Astrocyte (in vitro differentiated cells and primary cell): ENCODE measurements at regions not wholly inside any gene's neighbourhood (a gene's known extent, or its start where the extent isn't known, plus 50 kb on each side); places are given as distances from the start of the nearest gene placed in this dataset.
"Not testable (repeated sequence)": the region's sequence is repeated elsewhere in the genome, so short reads cannot be mapped to it uniquely, and the experiment has no call there.

Experiments
- DNase-seq: peaks from one replicate; pipeline ENCODE4 v3.0.0-alpha.2; 2010; ENCODE audit warnings: low read depth
- FAIRE-seq: peaks from 2 replicates; lab custom pipeline; 2011; peaks lifted over from hg19 to GRCh38; lab: Jason Lieb, UNC
- H2AFZ ChIP-seq: 2 replicates; pipeline ENCODE4 v1.6.0; 2012; ENCODE audit warnings: low read depth, low read length, inconsistent platforms
- H3K27ac ChIP-seq: 2 replicates; pipeline ENCODE4 v1.5.1; 2011; ENCODE audit warnings: low read depth, low read length, inconsistent platforms
- H3K27me3 ChIP-seq: 2 replicates; pipeline ENCODE4 v1.6.0; 2011; ENCODE audit warnings: low read length, inconsistent platforms; ENCODE audit not compliant: insufficient read depth
- H3K36me3 ChIP-seq: 2 replicates; pipeline ENCODE4 v1.5.1; 2011; ENCODE audit warnings: low read length, inconsistent platforms; ENCODE audit not compliant: insufficient read depth
- H3K4me1 ChIP-seq: 2 replicates; pipeline ENCODE4 v1.5.1; 2011; ENCODE audit warnings: low read length, inconsistent platforms; ENCODE audit not compliant: insufficient read depth
- H3K4me2 ChIP-seq: 2 replicates; pipeline ENCODE4 v1.6.0; 2012; ENCODE audit warnings: low read length, inconsistent platforms
- H3K4me3 ChIP-seq: 2 replicates; pipeline ENCODE4 v1.5.1; 2011; ENCODE audit warnings: low read depth, mild to moderate bottlenecking, low read length, inconsistent platforms; ENCODE audit not compliant: insufficient read depth
- H3K79me2 ChIP-seq: 2 replicates; pipeline ENCODE4 v1.6.0; 2012; ENCODE audit warnings: mild to moderate bottlenecking, low read length, inconsistent platforms; ENCODE audit not compliant: insufficient read depth
- H3K9ac ChIP-seq: 2 replicates; pipeline ENCODE4 v1.6.0; 2012; ENCODE audit warnings: mild to moderate bottlenecking, low read length, inconsistent platforms
- H3K9me3 ChIP-seq: 2 replicates; pipeline ENCODE4 v1.5.1; 2012; ENCODE audit warnings: low read depth, mild to moderate bottlenecking, low read length, inconsistent platforms; ENCODE audit not compliant: insufficient read depth
- H4K20me1 ChIP-seq: 2 replicates; pipeline ENCODE4 v1.6.0; 2012; ENCODE audit warnings: low read length, inconsistent platforms; ENCODE audit not compliant: insufficient read depth
- H3K27ac Mint-ChIP-seq: one replicate; pipeline ENCODE4 v1.8.0; 2021; ENCODE audit warnings: mild to moderate bottlenecking, mixed read lengths; ENCODE audit not compliant: unreplicated experiment
- H3K27me3 Mint-ChIP-seq: one replicate; pipeline ENCODE4 v1.8.0; 2021; ENCODE audit warnings: low read depth, mixed read lengths; ENCODE audit not compliant: unreplicated experiment
- H3K36me3 Mint-ChIP-seq: one replicate; pipeline ENCODE4 v1.8.0; 2021; ENCODE audit warnings: low read depth, mixed read lengths; ENCODE audit not compliant: unreplicated experiment
- H3K4me1 Mint-ChIP-seq: one replicate; pipeline ENCODE4 v1.8.0; 2021; ENCODE audit warnings: low read depth, mixed read lengths; ENCODE audit not compliant: unreplicated experiment
- H3K4me3 Mint-ChIP-seq: one replicate; pipeline ENCODE4 v1.8.0; 2021; ENCODE audit warnings: mild to moderate bottlenecking, moderate library complexity, mixed read lengths; ENCODE audit not compliant: unreplicated experiment
- H3K9me3 Mint-ChIP-seq: one replicate; pipeline ENCODE4 v1.8.0; 2021; ENCODE audit warnings: mild to moderate bottlenecking, mixed read lengths; ENCODE audit not compliant: unreplicated experiment
- EZH2 ChIP-seq: IDR thresholded peaks from 2 replicates; pipeline ENCODE4 v1.6.1; 2012; ENCODE audit warnings: mild to moderate bottlenecking, low read length, inconsistent platforms; ENCODE audit not compliant: insufficient read depth
- TF ChIP-seq, protein P1 (sequence below): IDR thresholded peaks from 2 replicates; pipeline ENCODE4 v1.5.1; 2011; ENCODE audit warnings: low read depth, mild to moderate bottlenecking, inconsistent platforms, low read length, moderate library complexity; ENCODE audit not compliant: insufficient read depth

DNA sequence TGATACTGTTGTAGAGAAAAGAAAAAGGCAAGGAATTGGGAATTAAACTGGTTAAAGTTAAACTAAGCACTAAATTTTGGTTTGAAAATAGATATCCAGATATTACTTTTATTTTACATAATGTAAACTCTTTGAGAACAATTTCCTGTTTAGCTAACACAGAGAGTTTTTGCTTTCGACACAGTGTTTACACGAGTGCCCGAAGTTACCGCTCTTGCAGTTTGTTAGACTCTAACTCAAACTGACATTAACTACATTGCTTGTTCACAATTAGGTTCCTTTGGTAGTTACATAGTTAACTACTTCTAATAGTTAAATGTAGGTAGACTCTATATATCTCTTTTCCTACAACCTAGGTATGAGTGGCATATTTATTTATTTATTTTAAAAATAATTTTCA lies 117.1 kb upstream of the CHD1 start:
- Histone ChIP-seq H3K4me1 (no peaks in the 10 kb centered on the region), H4K20me1 (no peaks in the 10 kb centered on the region), H3K9me3 (no peaks in the 10 kb centered on the region), H3K4me2 (no peak overlapping the region), H3K79me2 (no peaks in the 10 kb centered on the region), H3K36me3 (no peaks in the 10 kb centered on the region), H3K27me3 (no peaks in the 10 kb centered on the region), H2AFZ (no peak overlapping the region), H3K4me3 (no peak overlapping the region), H3K27ac (no peak overlapping the region), H3K9ac (no peak overlapping the region)
- no peak for FAIRE-seq
- Mint-ChIP-seq H3K9me3 (peaks cover 12% of the 10 kb centered on the region), H3K36me3 (no peaks in the 10 kb centered on the region), H3K27me3 (no peaks in the 10 kb centered on the region), H3K4me1 (no peaks in the 10 kb centered on the region), H3K27ac (no peak overlapping the region), H3K4me3 (no peak overlapping the region)
- no peak for DNase-seq
- TF ChIP-seq, protein P1, sequence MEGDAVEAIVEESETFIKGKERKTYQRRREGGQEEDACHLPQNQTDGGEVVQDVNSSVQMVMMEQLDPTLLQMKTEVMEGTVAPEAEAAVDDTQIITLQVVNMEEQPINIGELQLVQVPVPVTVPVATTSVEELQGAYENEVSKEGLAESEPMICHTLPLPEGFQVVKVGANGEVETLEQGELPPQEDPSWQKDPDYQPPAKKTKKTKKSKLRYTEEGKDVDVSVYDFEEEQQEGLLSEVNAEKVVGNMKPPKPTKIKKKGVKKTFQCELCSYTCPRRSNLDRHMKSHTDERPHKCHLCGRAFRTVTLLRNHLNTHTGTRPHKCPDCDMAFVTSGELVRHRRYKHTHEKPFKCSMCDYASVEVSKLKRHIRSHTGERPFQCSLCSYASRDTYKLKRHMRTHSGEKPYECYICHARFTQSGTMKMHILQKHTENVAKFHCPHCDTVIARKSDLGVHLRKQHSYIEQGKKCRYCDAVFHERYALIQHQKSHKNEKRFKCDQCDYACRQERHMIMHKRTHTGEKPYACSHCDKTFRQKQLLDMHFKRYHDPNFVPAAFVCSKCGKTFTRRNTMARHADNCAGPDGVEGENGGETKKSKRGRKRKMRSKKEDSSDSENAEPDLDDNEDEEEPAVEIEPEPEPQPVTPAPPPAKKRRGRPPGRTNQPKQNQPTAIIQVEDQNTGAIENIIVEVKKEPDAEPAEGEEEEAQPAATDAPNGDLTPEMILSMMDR: no peak
- no peak for TF ChIP-seq EZH2

DNA sequence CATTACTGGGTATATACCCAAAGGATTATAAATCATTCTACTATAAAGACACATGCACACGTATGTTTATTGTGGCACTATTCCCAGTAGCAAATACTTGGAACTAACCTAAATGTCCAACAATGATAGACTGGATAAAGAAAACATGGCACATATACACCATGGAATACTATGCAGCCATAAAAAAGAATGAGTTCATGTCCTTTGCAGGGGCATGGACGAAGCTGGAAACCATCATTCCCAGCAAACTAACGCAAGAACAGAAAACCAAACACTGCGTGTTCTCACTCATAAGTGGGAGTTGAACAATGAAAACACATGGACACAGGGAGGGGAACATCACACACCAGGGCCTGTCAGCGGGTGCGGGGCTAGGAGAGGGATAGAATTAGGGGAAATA lies 114.5 kb upstream of the CHD1 start:
- not testable (repeated sequence) for H3K36me3 Mint-ChIP-seq, H3K4me1 ChIP-seq, H4K20me1 ChIP-seq, H3K27ac ChIP-seq, H3K27me3 ChIP-seq, H3K79me2 ChIP-seq, H3K9ac ChIP-seq, FAIRE-seq, H3K4me3 Mint-ChIP-seq, DNase-seq, H3K4me3 ChIP-seq, H2AFZ ChIP-seq, H3K4me2 ChIP-seq, H3K9me3 ChIP-seq, H3K4me1 Mint-ChIP-seq, H3K36me3 ChIP-seq, H3K27me3 Mint-ChIP-seq, H3K27ac Mint-ChIP-seq
- peaks cover 22% of the 10 kb centered on the region for H3K9me3 Mint-ChIP-seq

DNA sequence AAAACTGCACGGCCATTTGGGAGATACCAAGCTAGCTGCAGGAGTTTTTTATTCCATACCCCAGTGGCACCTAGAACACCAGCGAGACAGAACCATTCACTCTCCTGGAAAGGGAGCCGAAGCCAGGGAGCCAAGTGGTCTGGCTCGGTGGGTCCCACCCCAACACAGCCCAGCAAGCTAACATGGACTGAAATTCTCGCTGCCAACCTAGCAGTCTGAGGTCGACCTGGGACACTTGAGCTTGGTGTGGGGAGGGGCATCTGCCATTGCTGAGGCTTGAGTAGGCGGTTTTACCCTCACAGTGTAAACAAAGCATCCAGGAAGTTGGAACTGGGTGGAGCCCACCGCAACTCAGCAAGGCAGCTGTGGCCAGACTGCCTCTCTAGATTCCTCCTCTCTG lies 108.9 kb upstream of the CHD1 start:
- H3K36me3 Mint-ChIP-seq: no peaks in the 10 kb centered on the region
- no peak overlapping the region for H3K4me2 ChIP-seq
- H3K9me3 Mint-ChIP-seq: peaks cover 20% of the 10 kb centered on the region
- H3K27me3 ChIP-seq: no peaks in the 10 kb centered on the region
- H3K36me3 ChIP-seq: no peaks in the 10 kb centered on the region
- no peak for TF ChIP-seq EZH2
- TF ChIP-seq, protein P1: no peak
- no peaks in the 10 kb centered on the region for H4K20me1 ChIP-seq
- no peak for DNase-seq
- no peaks in the 10 kb centered on the region for H3K4me1 ChIP-seq
- H3K9ac ChIP-seq: no peak overlapping the region
- no peak overlapping the region for H3K27ac Mint-ChIP-seq
- H3K4me3 Mint-ChIP-seq: no peak overlapping the region
- FAIRE-seq: no peak
- H3K79me2 ChIP-seq: no peaks in the 10 kb centered on the region
- no peaks in the 10 kb centered on the region for H3K9me3 ChIP-seq
- peaks cover 5% of the 10 kb centered on the region for H3K4me1 Mint-ChIP-seq
- no peaks in the 10 kb centered on the region for H3K27me3 Mint-ChIP-seq
- H3K27ac ChIP-seq: no peak overlapping the region
- H2AFZ ChIP-seq: peak overlapping the region; percentile 47
- H3K4me3 ChIP-seq: no peak overlapping the region
